GM10266 (cell line): ENCODE measurements at regions not wholly inside any gene's neighbourhood (a gene's known extent, or its start where the extent isn't known, plus 50 kb on each side); places are given as distances from the start of the nearest gene placed in this dataset.

Experiments used
- DNase-seq: peaks from one replicate; pipeline ENCODE4 v3.0.0; 2012; ENCODE audit errors: extremely low spot score
- CTCF ChIP-seq: IDR thresholded peaks from 2 replicates; pipeline ENCODE4 v1.5.1; 2012; ENCODE audit warnings: mild to moderate bottlenecking, low read depth; ENCODE audit not compliant: control insufficient read depth, insufficient read depth; ENCODE audit errors: missing control alignments

GRCh38 chr7:68461430-68461829, 1136.8 kb upstream of the AUTS2 start:
- no peak for DNase-seq
- no peak for TF ChIP-seq CTCF

- no peak for DNase-seq
- TF ChIP-seq CTCF = no peak
Measured at GRCh38 chr7:68470836-68471435, 1127.3 kb upstream of the AUTS2 start.

- no peak for DNase-seq
- no peak for TF ChIP-seq CTCF
Measured at GRCh38 chr7:68472688-68473087, 1125.6 kb upstream of the AUTS2 start.

GRCh38 chr7:68474661-68475216, 1123.5 kb upstream of the AUTS2 start:
- no peak for DNase-seq

GRCh38 chr7:68476966-68477365, 1121.3 kb upstream of the AUTS2 start:
- TF ChIP-seq CTCF = no peak
- no peak for DNase-seq

More at GRCh38 chr7:68474661-68475216, 1123.5 kb upstream of the AUTS2 start:
- no peak for TF ChIP-seq CTCF

- no peak for DNase-seq
- no peak for TF ChIP-seq CTCF
Measured at GRCh38 chr7:68478326-68478725, 1119.9 kb upstream of the AUTS2 start.

GRCh38 chr7:68482800-68483199, 1115.5 kb upstream of the AUTS2 start:
- no peak for DNase-seq
- no peak for TF ChIP-seq CTCF
